NCI-H82 treated with DMSO at 0.1 percent for 48 hours (cell line): ENCODE measurements at regions not wholly inside any gene's neighbourhood (a gene's known extent, or its start where the extent isn't known, plus 50 kb on each side); places are given as distances from the start of the nearest gene placed in this dataset.
"Not testable (repeated sequence)": the region's sequence is repeated elsewhere in the genome, so short reads cannot be mapped to it uniquely, and the experiment has no call there.

ENCODE experiments used
- DNase-seq: peaks from one replicate; lab custom pipeline; 2025; ENCODE audit not compliant: unreplicated experiment; lab: John Stamatoyannopoulos, UW

GRCh38 chr9:26129217-26129616 is 451.0 kb upstream of the TUSC1 start:
- DNase-seq = no peak

DNA sequence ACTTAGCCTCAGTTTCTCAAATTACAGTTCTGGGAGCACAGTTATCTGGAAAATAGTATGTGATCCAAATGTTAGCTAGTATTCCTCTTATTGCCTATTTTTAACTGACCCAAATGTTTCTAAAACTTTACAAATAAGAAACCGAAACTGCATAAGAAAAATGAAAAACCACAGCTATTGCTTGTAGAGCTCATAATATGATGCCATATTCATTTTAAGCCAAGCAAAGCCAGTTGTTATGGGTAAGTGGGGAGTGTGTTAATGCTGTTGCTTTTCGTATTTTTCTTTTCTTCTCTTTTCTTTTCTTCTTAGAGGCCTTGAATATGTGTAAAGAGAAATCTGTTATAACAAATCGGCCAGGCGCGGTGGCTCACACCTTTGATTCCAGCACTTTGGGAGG is 447.4 kb upstream of the TUSC1 start:
- DNase-seq = no peak

GRCh38 chr9:26116085-26116484 is 437.8 kb upstream of the TUSC1 start:
- DNase-seq = not testable (repeated sequence)

DNA sequence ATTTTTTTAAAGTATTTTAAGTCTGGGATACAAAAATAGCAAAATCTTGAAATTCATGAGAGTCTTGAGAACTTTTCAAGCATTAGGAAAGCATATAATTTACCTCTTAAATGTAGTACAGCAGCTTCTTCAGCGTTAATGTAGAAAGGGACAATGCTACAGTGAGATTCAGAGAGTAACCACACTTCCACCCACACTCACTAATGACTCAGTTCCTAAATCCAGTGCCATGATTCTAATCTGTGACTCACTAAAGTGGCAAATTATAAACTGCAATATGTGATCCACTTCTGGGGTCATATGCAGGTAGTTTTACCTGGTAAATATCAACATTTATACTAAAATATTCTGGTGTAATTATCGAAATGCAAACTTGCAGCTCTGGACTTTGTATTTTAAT is 434.5 kb upstream of the TUSC1 start:
- DNase-seq = no peak

- no peak for DNase-seq
Measured at GRCh38 chr9:26086396-26086795, 408.2 kb upstream of the TUSC1 start.

- DNase-seq = no peak
Measured at GRCh38 chr9:26081847-26082246, 403.6 kb upstream of the TUSC1 start.

GRCh38 chr9:26078706-26079105 is 400.5 kb upstream of the TUSC1 start:
- DNase-seq = no peak

DNA sequence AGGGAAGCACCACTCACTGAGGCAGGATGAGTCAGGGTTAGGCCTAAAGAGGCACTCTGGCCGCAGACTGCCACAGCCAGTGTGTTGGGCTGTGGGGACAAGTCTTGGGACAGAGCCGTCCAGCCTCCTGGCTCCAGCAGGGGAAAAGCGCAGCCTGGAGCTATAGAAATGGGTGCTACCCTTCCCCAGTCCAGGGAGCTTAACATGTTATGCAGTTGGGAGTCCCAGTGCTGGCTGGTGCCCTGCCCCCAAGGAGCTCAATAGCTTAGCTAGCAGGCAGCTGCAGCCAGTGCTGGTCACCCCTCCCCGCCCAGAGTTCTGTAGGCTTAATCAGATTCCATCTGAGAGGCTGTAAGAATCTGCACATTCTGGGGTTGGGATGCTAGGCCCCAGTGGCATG is 399.6 kb upstream of the TUSC1 start:
- DNase-seq = peak; percentile 14

GRCh38 chr9:26067608-26068007 is 389.4 kb upstream of the TUSC1 start:
- no peak for DNase-seq

DNA sequence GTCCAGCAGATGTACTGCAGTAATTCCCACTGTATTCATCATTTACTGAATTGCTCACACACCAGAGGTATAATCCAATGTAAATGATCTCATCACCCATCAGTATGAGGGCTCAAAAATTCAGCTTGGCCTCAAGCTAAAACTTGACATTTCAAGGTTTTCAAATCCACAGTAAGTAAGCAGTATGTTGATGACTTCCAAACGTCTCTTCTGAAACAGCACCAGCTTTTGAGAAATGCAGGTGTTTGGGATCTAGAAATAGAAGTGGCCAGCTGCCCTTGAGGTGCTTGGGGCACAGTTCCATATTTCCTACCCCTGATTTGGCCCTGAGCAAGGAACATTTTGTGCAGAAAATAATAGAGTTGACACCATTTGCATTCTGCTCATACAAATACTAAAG is 388.0 kb upstream of the TUSC1 start:
- DNase-seq = no peak

DNA sequence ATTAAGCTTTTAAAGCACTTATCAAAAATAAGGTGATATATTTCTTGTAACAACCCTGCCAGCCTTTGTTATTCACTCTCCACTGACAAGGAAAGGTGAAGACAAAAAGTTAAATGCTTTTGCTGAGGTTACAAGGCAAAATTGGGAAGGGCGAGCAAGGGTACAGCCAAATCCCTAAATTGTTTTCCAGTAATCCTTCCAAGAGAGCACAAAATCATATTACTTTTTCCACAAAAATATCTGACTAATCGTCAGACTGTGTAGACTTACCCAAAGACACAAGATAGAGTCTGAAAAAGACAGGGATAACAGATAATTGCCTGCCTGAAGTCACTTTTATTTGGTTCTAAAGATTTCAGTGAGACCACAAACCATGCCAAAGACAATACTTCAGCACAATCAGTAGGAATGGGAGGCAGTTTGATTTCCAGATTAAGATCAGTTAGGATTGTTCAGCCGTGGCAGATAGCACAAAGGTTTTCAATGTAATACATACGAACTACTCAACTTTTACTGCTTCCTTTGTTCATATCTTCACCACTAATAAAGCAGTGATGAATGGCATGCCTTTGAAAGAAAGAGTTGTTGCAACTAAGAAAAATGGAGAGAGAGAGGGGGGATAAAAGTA is 383.8 kb upstream of the TUSC1 start:
- no peak for DNase-seq

- no peak for DNase-seq
Measured at GRCh38 chr9:26058111-26058895, 380.1 kb upstream of the TUSC1 start.

- DNase-seq = peak; percentile 38
Measured at GRCh38 chr9:26057050-26057449, 378.8 kb upstream of the TUSC1 start.

DNA sequence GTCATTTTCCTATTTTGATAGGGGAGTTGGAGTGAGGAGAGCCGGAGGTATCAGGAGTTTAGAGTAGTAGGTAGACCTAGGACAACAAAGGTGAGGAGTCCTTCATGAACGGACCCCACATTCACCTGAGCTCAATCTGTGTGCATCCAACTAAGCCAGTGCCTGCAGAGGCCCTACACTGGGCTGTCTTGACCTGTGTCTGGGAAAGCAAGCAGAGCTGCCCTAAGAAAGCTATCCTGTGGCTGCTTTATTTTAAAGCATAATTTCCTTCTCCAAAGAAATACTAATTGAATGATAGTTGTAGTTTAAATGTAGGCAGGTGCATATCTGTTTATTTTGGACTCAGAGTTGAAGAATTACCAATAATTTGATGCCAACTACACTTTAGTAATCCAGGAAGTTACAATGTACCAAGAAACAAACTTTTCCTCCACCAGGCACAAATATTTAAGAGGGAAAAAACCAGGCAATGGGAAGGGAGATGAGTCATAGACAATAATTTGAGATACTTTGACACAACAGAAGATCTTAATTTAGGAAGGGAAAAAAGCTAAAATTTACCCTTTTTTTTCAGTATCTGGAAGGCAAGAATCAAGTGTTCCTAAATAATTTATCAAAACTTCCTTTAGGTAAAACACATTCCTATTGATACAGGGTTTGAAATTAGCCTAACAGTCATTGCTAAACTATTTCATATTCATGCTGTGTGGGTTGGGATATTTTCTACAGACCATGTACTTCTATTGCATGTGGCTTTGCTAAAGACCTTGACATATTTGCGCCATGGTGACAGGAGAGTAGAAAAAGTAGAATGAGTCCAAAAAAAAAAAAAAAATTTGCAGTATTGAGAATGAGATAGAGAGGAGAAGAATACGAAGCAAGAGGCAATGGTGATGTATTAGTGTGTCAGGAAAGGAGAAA is 376.6 kb upstream of the TUSC1 start:
- no peak for DNase-seq

- no peak for DNase-seq
Measured at GRCh38 chr9:26053954-26054353, 375.7 kb upstream of the TUSC1 start.

- DNase-seq = no peak
Measured at GRCh38 chr9:26043431-26043830, 365.2 kb upstream of the TUSC1 start.

DNA sequence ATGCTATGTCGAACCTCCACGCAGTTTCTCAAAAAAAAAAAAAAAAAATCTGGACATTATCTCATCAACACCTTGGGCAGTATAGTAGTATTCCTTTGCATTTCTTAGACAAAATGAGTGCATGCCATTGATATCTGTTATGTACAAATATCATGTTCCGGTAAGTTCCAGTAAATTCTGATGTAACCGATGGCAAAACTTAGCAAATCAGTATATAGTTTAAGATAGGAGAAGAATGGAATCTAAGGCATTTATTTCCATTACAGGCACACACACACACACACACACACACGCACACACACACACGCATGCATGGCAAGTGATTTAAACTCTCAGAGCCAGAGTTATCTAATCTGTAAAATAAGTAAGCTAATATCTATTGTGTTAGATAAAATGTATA is 356.5 kb upstream of the TUSC1 start:
- DNase-seq = no peak

DNA sequence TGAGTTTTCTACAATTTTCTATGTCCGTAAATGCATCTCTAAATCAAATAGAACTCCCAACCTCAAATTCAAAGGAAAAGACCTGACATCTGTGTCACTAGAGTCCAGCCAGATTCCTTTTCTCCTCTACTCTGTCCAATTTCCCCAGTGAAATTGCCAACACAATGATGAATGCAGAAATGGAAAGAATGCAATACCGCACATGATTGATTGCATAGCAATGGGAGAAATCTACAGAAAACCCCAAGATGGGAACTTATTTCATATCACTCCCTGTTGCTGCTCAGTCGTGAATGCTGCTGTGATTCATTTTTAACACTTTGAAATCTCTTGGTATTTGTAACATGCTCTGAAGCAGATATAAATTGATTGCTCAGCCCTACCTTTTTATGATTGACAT is 355.1 kb upstream of the TUSC1 start:
- DNase-seq = no peak

GRCh38 chr9:26026423-26027100 is 348.3 kb upstream of the TUSC1 start:
- DNase-seq = no peak

DNA sequence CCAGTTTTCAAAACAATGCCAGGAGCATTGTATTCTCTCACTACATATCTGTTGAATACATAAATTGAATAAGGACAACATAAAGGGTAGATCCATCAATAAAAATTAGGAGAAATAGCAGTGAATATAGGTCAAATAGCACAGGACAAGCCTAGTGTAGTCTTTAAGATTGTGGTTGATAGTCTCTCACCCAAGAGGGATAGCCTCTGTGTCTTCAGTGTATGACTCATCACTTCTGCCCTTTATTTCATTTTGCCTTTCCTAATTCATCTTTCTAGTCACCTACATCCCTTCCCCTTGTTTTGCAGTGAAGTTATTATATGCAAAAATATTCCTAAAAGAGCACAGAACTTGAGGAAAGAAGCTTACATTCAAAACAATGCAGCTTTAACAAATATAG is 335.0 kb upstream of the TUSC1 start:
- no peak for DNase-seq

DNA sequence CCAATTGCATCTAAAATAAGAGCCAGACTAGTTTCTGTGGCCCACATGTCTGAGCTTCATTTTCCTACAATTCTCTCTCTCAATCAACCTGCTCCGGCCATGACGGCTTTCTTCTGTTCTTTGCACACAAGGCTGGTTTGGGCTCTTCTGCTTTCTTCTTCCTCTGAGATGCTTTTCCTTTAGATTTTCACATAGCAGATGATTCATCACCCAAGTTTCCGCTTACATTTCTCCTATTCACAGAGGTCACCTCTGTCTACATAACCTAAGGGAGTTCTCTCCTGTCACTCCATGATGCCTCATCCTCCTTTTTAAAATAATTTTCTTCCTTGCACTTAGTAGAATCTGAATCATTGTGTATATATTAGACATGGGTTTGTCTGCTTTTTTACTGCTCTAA is 334.6 kb upstream of the TUSC1 start:
- DNase-seq = no peak
